NCI-H526 (cell line): ENCODE measurements at regions not wholly inside any gene's neighbourhood (a gene's known extent, or its start where the extent isn't known, plus 50 kb on each side); places are given as distances from the start of the nearest gene placed in this dataset.
"Not testable (repeated sequence)": the region's sequence is repeated elsewhere in the genome, so short reads cannot be mapped to it uniquely, and the experiment has no call there.

ENCODE experiments used
- DNase-seq, 2 experiments: peaks; one replicate each; lab custom pipeline; 2025; lab: John Stamatoyannopoulos, UW

DNA sequence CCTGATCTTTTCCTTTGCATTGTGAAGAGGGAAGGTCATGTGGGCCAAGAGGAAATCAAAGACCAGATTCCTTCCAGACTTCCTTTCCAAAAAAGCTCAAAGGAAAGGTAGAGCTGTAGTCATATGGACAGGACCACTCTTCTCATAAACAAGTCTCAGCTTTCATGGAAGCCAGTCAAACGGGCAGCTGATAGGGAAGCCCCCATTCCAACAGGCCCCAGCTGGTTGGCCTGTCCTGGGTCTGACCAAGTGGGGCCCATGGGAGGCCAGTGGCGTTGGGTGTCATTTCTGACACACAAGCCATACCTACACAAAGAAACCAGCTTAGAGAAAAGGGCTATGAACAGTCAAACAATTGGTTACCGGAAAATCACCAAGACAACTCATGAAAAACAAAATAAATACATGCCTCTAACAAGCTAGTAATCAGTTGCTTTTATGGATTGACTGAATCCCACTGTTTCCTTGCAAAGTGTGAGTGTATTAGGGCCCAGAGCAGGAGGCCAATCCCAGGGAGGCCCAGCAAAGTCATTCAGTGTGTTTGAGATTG, 149.6 kb upstream of the MAMLD1 start:
- no peak for DNase-seq

DNA sequence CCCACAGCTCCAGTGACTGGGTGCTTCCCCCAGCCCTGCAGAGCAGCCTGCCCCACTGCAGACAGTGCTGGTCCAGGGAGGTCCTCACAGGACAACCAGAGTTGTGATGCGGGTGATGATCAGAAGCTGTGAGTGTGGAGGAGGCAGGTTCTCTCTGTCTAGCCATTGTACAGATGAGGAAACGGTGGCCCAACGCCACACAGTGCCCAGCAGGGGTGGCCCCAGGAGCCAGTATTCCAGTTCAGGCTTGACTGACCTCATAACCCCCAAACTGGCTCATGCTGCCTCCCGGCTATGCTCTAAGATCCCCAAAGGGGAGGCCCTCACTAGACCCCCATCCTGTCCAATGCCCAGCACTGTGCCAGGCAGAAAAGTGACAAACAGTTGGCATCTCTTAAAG, 147.1 kb upstream of the MAMLD1 start:
- DNase-seq = not testable (repeated sequence)

DNA sequence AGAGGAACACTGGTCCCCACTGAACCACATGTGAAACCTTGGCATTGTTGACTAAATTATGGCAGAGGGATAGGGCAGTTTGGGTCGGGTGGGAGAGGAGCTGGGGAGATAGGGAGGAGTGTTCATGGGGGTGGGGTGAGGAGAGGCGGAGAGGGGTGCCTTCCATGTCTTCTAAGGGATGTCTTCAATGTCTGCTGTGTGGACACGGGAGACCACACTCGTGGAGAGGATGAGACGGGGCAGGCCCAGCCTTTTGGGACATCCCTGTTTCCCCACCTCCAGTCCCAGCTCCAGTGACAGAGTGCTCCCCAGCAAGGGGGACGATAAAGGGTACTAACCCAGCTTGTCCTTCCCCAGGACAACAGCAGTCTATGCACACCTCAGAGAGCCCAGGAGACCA, 146.4 kb upstream of the MAMLD1 start:
- no peak for DNase-seq

- no peak for DNase-seq
Measured at GRCh38 chrX:150217609-150218008, 145.5 kb upstream of the MAMLD1 start.

GRCh38 chrX:150219374-150220185, 143.5 kb upstream of the MAMLD1 start:
- DNase-seq = no peak

DNA sequence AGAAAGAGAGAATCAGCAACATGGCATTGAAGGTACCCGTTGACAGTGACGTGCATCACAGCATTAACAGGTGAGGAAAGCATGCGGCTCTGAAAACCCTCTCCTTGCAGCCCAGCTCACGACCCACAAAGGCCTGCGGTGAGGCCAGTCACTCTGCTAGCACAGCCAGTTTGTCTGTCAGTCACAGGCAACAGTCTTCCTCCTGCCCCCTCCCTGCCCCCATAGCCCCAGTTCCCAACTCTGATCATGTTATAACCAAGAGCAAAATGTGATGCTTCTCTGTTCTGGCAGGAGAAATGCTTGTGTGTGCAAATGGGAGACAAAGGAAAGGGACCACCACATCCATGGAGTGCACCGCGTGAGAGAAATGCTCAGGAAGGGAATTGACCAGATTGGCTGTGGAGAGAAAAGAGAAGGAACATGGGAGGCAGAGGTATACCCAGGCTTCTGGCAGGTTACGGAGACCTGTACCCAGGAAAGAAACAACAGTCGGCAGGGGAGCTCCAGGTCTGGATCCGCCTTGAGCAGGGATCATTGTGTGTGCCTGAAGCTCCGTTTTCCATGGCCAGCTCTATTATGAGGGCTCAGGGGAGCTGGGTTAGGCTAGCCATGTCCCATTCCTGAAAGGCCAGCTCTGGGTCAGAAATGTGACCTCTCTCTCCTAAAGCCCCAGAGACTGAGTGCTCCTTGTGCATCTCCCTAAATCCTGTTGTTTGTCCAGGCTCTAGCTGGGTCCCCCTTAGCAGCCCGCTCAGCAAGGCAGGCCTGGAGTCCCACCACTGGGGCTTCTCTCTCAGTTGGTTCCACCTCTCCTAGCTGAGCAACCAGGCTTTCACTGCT, 139.7 kb upstream of the MAMLD1 start:
- no peak for DNase-seq

DNA sequence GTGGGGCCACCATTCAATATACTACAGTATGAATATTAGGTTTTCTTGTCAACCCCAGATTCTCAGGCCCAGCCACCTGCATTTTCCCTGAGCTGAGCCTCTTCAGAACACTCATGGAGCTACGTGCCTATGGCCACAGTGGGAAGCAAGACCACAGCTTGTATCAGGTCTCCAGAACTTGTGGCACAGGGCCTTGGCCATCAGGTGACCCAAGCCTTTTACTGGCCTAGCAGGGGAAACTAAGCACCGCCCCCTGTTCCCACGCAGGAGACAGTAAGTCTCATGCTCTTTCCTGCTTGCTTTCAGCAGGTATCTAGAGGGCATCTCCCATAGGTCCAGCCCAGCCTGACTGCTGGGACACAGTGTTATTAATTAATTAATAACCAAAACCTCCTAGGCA, 138.4 kb upstream of the MAMLD1 start:
- no peak for DNase-seq

DNA sequence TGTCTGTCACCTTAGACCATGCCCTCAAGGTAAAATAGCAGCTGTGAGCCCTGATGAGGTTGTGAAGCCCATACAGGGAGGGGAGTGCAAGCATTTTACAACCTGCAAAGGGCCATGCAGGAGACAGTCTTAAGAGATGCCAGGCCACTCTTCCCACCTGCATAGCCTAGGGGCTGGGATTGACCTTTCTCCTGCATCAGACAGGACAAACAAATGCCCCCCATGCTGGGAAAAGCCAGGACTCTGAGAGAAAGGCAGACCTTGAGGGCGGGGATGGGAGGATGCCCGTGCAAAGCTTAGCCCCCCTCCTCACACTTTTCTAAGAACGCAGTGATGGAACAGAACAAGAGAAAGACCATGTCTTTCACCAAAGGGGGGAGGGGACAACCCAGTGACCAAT, 137.9 kb upstream of the MAMLD1 start:
- DNase-seq = no peak

DNA sequence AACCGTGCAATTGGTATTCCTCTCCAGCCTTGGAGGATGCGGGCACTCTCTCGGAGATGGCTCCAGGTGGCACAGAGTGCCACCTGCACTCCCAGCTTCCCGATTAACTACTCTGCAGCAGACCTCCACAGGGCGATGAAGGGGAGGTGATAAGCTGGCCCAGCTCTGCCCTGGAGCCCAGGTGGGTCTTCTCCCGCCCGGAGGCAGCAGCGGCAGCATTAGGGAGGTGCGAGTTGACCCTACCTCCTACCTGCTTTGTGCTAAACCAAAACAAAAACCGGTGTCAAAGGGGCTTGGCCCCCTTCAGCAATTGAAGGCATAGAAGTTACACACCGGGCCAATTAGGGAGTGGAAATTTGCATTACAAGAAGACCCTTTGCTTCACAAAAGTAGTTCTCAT, 137.4 kb upstream of the MAMLD1 start:
- no peak for DNase-seq

DNA sequence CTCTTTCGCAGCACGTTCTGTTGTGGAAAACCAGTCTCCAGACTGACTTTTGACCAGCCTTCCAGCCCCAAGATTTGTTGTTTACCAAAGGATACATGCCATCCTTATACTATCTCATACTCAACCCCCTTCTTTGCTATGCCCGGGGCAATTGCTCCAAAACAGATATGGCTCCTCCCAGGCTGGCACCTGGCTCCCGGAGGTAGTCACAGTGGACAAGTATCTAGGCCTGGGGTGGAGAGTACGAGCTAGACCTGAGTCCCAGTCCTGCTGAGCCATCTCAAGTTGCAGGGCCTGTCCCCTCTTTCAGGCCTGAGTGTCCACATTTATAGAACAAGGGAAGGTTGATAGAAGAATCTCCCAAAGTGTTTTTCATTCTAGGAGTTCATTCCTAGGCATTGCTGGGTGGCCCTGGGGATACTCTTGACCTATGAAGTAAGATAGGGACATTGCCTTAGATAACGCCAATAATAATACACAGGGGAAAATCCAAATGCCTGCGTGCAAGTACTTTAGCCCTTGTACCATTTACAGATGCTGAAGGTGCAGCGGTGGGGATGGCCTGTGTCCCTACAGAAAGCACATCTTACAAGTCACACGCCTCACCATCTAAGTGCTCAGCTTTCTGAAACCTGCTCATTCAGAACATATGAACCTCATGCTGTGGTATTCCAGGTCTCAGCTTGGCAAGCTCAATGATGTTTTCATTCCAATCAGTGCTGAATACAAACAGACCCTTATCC, 136.7 kb upstream of the MAMLD1 start:
- no peak for DNase-seq

- DNase-seq = no peak
Measured at GRCh38 chrX:150227321-150227860, 135.7 kb upstream of the MAMLD1 start.

DNA sequence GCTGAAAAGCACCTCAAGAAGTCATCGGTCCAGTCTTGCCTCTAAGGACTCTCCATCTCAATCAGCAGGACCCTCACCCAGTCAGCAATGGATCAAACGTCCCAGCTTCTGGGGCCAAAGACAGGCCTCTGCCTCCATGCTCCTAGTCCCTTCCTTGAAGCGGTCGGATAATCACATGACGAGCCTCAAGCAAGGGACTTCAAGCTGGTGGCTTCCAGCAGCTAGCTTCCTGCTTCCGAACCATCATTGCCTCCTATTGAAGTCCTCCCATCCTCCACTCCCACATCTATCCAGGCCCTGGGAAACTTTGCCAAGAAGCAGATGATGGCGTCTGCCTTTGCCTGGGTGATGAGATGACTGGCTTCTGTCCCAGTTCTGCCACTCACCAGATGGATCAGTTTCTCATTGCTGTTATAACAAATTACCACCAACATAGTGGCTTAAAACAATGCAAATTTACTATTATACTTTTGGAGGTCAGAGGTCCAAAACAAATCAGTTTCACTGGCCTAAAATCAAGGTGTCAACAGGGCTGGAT, 135.2 kb upstream of the MAMLD1 start:
- DNase-seq = no peak

- no peak for DNase-seq
Measured at GRCh38 chrX:150228431-150228830, 134.7 kb upstream of the MAMLD1 start.

- no peak for DNase-seq
Measured at GRCh38 chrX:150229030-150229429, 134.1 kb upstream of the MAMLD1 start.

DNA sequence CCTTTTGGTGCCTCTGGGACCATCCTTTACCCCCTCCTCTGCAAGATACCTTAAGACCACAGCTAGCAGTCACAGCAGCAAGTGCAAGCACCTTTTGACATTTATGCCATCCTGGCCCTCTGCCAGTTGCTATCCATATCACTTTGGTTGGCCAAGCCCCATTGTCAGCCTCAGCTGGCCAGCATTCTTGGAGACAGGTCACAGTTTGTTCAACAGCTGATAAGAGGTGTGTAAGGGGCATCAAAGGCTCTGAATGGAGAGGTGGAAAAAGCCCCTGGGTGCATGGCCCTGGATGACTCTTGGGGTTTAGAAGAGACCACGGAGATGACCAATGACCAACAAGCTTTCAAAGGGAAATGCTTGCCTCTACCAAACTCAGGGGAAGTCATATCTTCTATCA, 133.6 kb upstream of the MAMLD1 start:
- DNase-seq = no peak

DNA sequence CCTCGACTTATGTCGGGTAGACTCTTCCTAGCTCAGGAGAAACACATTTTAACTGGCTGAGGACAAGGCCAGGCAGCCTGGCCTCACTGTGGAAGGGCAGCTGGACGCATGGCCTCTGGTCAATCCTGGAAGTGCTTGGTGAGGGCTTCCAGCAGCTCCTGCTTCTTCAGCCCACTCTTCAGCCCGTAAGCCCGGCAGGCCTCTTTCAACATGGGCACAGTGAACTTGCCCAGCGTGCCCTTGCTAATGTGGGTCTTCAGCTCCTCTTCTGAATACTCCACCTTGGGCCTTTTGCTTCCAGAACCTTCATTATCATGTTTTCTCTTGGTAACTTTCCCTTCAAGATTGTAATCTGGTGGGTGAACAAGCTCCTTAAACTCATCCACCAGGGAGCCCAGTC, 132.2 kb upstream of the MAMLD1 start:
- not testable (repeated sequence) for DNase-seq

GRCh38 chrX:150231368-150231767, 131.7 kb upstream of the MAMLD1 start:
- DNase-seq = not testable (repeated sequence)

DNA sequence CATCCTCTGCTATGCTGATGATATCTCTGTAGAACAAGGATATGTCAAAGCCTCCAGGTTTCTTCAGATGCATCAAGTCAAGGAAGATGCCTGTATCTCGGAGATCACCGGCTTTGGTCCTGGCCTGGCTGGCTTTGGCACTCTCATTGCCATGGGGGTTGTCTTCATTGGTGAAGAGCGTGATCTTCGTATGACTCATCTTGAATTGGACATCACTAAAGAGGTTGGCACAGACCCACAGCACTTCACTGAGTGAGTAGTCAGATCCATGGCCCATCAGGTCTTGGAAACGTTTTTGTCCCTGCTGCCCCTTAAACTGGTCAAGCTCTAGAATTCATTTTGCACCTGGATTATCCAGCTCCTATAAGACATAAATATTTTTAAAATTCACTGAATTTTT, 130.9 kb upstream of the MAMLD1 start:
- not testable (repeated sequence) for DNase-seq

DNA sequence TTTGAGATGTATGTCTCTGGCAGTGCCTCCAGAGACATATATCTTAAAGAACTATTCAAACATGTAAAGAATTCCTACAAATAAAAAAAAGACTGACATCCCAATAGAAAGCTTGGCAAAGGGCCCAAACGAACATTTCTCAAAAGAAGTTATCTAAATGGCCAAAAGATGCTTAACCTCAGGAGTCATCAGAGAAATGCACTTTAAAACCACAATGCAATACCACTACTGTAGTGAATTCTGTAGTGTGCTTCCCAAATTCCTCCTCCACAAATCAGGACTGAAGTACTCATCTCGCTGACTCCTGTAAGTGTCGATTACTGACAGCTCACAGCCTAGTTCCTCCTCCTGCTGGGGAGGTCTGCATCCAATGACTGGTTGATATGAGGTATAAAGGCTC, 129.0 kb upstream of the MAMLD1 start:
- DNase-seq = no peak

GRCh38 chrX:150236327-150236726, 126.8 kb upstream of the MAMLD1 start:
- DNase-seq = no peak

DNA sequence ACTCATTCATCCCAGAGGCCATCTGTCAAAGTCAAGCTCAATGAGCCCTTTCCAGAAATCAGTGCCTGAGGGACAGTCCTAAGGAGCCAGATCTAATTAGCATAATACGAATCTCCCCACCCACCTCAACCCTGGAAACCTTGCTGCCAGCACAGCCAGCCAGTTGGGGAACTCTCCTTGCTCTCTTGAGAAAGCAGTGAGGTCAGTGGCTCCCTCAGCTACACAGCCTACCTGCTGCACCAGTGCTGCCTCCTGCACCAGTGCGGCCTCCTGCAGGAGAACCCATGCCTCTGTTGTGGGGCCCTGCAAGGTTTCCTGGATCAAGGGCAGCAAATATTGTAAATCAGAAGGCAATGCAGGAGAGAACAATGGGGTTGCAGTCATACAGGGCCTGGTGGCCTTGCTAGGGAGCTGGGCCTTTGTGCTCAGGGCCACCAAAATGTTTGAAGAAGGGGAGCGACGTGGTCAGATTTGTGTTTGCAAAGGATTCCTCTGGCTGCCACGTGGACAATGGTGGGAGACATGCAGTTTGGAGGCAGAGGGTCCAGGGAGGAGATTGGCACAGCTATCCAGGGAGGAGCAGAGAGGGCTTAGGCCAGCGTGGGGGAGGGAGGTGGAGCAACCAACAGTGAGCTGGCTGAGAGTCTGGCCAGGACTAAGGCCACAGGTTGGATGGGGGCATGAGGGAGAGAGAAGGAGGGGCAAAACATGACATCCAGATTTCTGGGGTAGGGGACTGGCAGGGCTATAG, 124.3 kb upstream of the MAMLD1 start:
- DNase-seq = no peak
